Astrocyte of the cerebellum (primary cell): ENCODE measurements at regions not wholly inside any gene's neighbourhood (a gene's known extent, or its start where the extent isn't known, plus 50 kb on each side); places are given as distances from the start of the nearest gene placed in this dataset.

Experiments used
- DNase-seq: peaks from one replicate; pipeline ENCODE4 v3.0.0-alpha.2; 2011; ENCODE audit warnings: low read depth
- H3K4me3 ChIP-seq: 2 replicates; pipeline ENCODE4 v1.5.1; 2011; ENCODE audit warnings: mild to moderate bottlenecking, low read depth, low read length, moderate library complexity
- CTCF ChIP-seq: IDR thresholded peaks from 2 replicates; pipeline ENCODE4 v1.5.1; 2012; ENCODE audit warnings: low read length, low read depth, moderate library complexity, mild to moderate bottlenecking; ENCODE audit errors: missing control alignments
- in situ Hi-C: cut with HindIII; loops from 2 replicates; pipeline ENCODE4 v1.10.0; 2017; ENCODE audit warnings: low sequenced_read_pairs

GRCh38 chr6:87789198-87789899 lies 87.3 kb upstream of the AKIRIN2 start:
- in situ Hi-C loops: no loop called here
- no peak for DNase-seq
- TF ChIP-seq CTCF: no peak
- H3K4me3 ChIP-seq: no peak overlapping the region

- no peak for TF ChIP-seq CTCF
- DNase-seq: no peak
- no peak overlapping the region for H3K4me3 ChIP-seq
- in situ Hi-C loops: no loop called here
Measured at GRCh38 chr6:87788141-87788540, 86.1 kb upstream of the AKIRIN2 start.

GRCh38 chr6:87785229-87785862 lies 83.3 kb upstream of the AKIRIN2 start:
- no peak for TF ChIP-seq CTCF
- DNase-seq: no peak
- in situ Hi-C loops: no loop called here
- H3K4me3 ChIP-seq: no peak overlapping the region

GRCh38 chr6:87784690-87785089 lies 82.7 kb upstream of the AKIRIN2 start:
- in situ Hi-C loops: no loop called here
- no peak for DNase-seq
- TF ChIP-seq CTCF: no peak
- H3K4me3 ChIP-seq: no peak overlapping the region

GRCh38 chr6:87784051-87784450 lies 82.0 kb upstream of the AKIRIN2 start:
- DNase-seq: no peak
- TF ChIP-seq CTCF: no peak
- H3K4me3 ChIP-seq: no peak overlapping the region
- in situ Hi-C loops: no loop called here

GRCh38 chr6:87779542-87779941 lies 77.5 kb upstream of the AKIRIN2 start:
- in situ Hi-C loops: no loop called here
- no peak for DNase-seq
- H3K4me3 ChIP-seq: no peak overlapping the region
- no peak for TF ChIP-seq CTCF
